Pons (tissue), 1 donor: ENCODE measurements at regions not wholly inside any gene's neighbourhood (a gene's known extent, or its start where the extent isn't known, plus 50 kb on each side); places are given as distances from the start of the nearest gene placed in this dataset.
"Not testable (repeated sequence)": the region's sequence is repeated elsewhere in the genome, so short reads cannot be mapped to it uniquely, and the experiment has no call there.

Experiments
- DNase-seq: peaks from one replicate; pipeline ENCODE4 v3.0.0-alpha.2; 2016; ENCODE audit warnings: low spot score

- DNase-seq, result no peak
Observed at GRCh38 chr14:59116984-59117415, 71.5 kb upstream of the DAAM1 start.

- DNase-seq, result no peak
Observed at GRCh38 chr14:59117754-59118528, 70.5 kb upstream of the DAAM1 start.

- no peak for DNase-seq
Observed at GRCh38 chr14:59120921-59121320, 67.5 kb upstream of the DAAM1 start.

- no peak for DNase-seq
Observed at GRCh38 chr14:59123531-59123930, 64.9 kb upstream of the DAAM1 start.

GRCh38 chr14:59123975-59124374, 64.5 kb upstream of the DAAM1 start:
- DNase-seq, result peak; percentile 23

- no peak for DNase-seq
Observed at GRCh38 chr14:59125156-59125555, 63.3 kb upstream of the DAAM1 start.

GRCh38 chr14:59126714-59127436, 61.6 kb upstream of the DAAM1 start:
- DNase-seq, result peak; percentile 78

- DNase-seq, result no peak
Observed at GRCh38 chr14:59127437-59127732, 61.1 kb upstream of the DAAM1 start.

- DNase-seq, result no peak
Observed at GRCh38 chr14:59130462-59130861, 58.0 kb upstream of the DAAM1 start.

GRCh38 chr14:59131938-59132795, 56.3 kb upstream of the DAAM1 start:
- DNase-seq, result no peak

GRCh38 chr14:59132796-59133494, 55.5 kb upstream of the DAAM1 start:
- no peak for DNase-seq

- no peak for DNase-seq
Observed at GRCh38 chr14:59133709-59134108, 54.8 kb upstream of the DAAM1 start.

GRCh38 chr14:59134307-59134706, 54.2 kb upstream of the DAAM1 start:
- no peak for DNase-seq

- DNase-seq, result no peak
Observed at GRCh38 chr14:59137256-59137655, 51.2 kb upstream of the DAAM1 start.

GRCh38 chr14:59138576-59138975, 49.9 kb upstream of the DAAM1 start:
- not testable (repeated sequence) for DNase-seq
